ENCODE measurements at regions not wholly inside any gene's neighbourhood (a gene's known extent, or its start where the extent isn't known, plus 50 kb on each side); places are given as distances from the start of the nearest gene placed in this dataset.

GRCh38 chr14:97785495-97785894 is 988.3 kb downstream of the VRK1 start:
- no peak for TF ChIP-seq USF1 (IDR thresholded peaks at IDR 0.05)
- no peak for TF ChIP-seq TAF1 (IDR thresholded peaks at IDR 0.05; ENCODE audit: low read depth)
- TF ChIP-seq FOXM1 (IDR thresholded peaks at IDR 0.05; ENCODE audit: borderline replicate concordance, low read depth) = no peak
- TF ChIP-seq MAX (IDR thresholded peaks at IDR 0.05) = no peak

GRCh38 chr14:97788364-97788763 is 991.2 kb downstream of the VRK1 start:
- TF ChIP-seq EP300 (IDR thresholded peaks at IDR 0.05; ENCODE audit: borderline replicate concordance) (no peak), RAD21 (IDR thresholded peaks at IDR 0.05; ENCODE audit: low read depth) (no peak), YY1 (IDR thresholded peaks at IDR 0.05; ENCODE audit: low read depth) (no peak), TEAD4 (IDR thresholded peaks at IDR 0.05) (no peak)

GRCh38 chr14:97788846-97789526 is 991.8 kb downstream of the VRK1 start:
- TF ChIP-seq FOXM1 (IDR thresholded peaks at IDR 0.05; ENCODE audit: borderline replicate concordance, low read depth) (no peak), ZBTB7A (IDR thresholded peaks at IDR 0.05; ENCODE audit: low read depth) (no peak), MAX (IDR thresholded peaks at IDR 0.05) (no peak), REST (IDR thresholded peaks at IDR 0.05; ENCODE audit: low read depth) (no peak), TAF1 (IDR thresholded peaks at IDR 0.05; ENCODE audit: low read depth) (no peak), USF1 (IDR thresholded peaks at IDR 0.05) (no peak), YY1 (IDR thresholded peaks at IDR 0.05; ENCODE audit: low read depth) (no peak), TCF12 (IDR thresholded peaks at IDR 0.05; ENCODE audit: low read depth) (no peak), EP300 (IDR thresholded peaks at IDR 0.05; ENCODE audit: borderline replicate concordance) (no peak), TEAD4 (IDR thresholded peaks at IDR 0.05) (no peak), CREB1 (IDR thresholded peaks at IDR 0.05; ENCODE audit: low read depth) (no peak), NFIC (IDR thresholded peaks at IDR 0.05) (no peak)

- TF ChIP-seq NFIC (IDR thresholded peaks at IDR 0.05) (no peak), TEAD4 (IDR thresholded peaks at IDR 0.05) (no peak), REST (IDR thresholded peaks at IDR 0.05; ENCODE audit: low read depth) (no peak), MAX (IDR thresholded peaks at IDR 0.05) (no peak), EP300 (IDR thresholded peaks at IDR 0.05; ENCODE audit: borderline replicate concordance) (no peak), YY1 (IDR thresholded peaks at IDR 0.05; ENCODE audit: low read depth) (no peak), RAD21 (IDR thresholded peaks at IDR 0.05; ENCODE audit: low read depth) (no peak), TAF1 (IDR thresholded peaks at IDR 0.05; ENCODE audit: low read depth) (no peak), EGR1 (IDR thresholded peaks at IDR 0.05) (no peak), TCF12 (IDR thresholded peaks at IDR 0.05; ENCODE audit: low read depth) (no peak)
These were observed 993.9 kb downstream of the VRK1 start for GRCh38 chr14:97791072-97791471.

GRCh38 chr14:97791906-97792305 is 994.7 kb downstream of the VRK1 start:
- TF ChIP-seq MAX (IDR thresholded peaks at IDR 0.05) (no peak), EP300 (IDR thresholded peaks at IDR 0.05; ENCODE audit: borderline replicate concordance) (no peak), NFIC (IDR thresholded peaks at IDR 0.05) (no peak), EGR1 (IDR thresholded peaks at IDR 0.05) (no peak)

- TF ChIP-seq FOXM1 (IDR thresholded peaks at IDR 0.05; ENCODE audit: borderline replicate concordance, low read depth) (no peak), USF1 (IDR thresholded peaks at IDR 0.05) (no peak), REST (IDR thresholded peaks at IDR 0.05; ENCODE audit: low read depth) (no peak), EGR1 (IDR thresholded peaks at IDR 0.05) (no peak), CEBPB (IDR thresholded peaks at IDR 0.05) (no peak), TCF12 (IDR thresholded peaks at IDR 0.05; ENCODE audit: low read depth) (no peak), YY1 (IDR thresholded peaks at IDR 0.05; ENCODE audit: low read depth) (no peak), ZBTB7A (IDR thresholded peaks at IDR 0.05; ENCODE audit: low read depth) (no peak), TEAD4 (IDR thresholded peaks at IDR 0.05) (no peak), RAD21 (IDR thresholded peaks at IDR 0.05; ENCODE audit: low read depth) (no peak), TAF1 (IDR thresholded peaks at IDR 0.05; ENCODE audit: low read depth) (no peak), EP300 (IDR thresholded peaks at IDR 0.05; ENCODE audit: borderline replicate concordance) (no peak), MAX (IDR thresholded peaks at IDR 0.05) (no peak), CREB1 (IDR thresholded peaks at IDR 0.05; ENCODE audit: low read depth) (no peak), NFIC (IDR thresholded peaks at IDR 0.05) (no peak)
These were observed 999.3 kb downstream of the VRK1 start for GRCh38 chr14:97796511-97796910.
